IPS DF 6.9 (cell line): ENCODE measurements at regions not wholly inside any gene's neighbourhood (a gene's known extent, or its start where the extent isn't known, plus 50 kb on each side); places are given as distances from the start of the nearest gene placed in this dataset.

Source experiments
- DNase-seq: peaks from one replicate; pipeline ENCODE4 v3.0.0-alpha.2; 2013; ENCODE audit warnings: low read depth, low spot score
- H3K27ac ChIP-seq: one replicate; pipeline ENCODE4 v1.5.1; 2013; ENCODE audit warnings: low read length, control low read depth
- H3K27me3 ChIP-seq: 2 replicates; pipeline ENCODE4 v1.6.1; 2013; ENCODE audit warnings: mild to moderate bottlenecking, low read length; ENCODE audit not compliant: control insufficient read depth, insufficient read depth
- H3K36me3 ChIP-seq: 2 replicates; pipeline ENCODE4 v1.6.1; 2013; ENCODE audit warnings: low read length; ENCODE audit not compliant: control insufficient read depth, insufficient read depth
- H3K4me1 ChIP-seq: 2 replicates; pipeline ENCODE4 v1.6.1; 2013; ENCODE audit warnings: low read length; ENCODE audit not compliant: control insufficient read depth, insufficient read depth
- H3K4me3 ChIP-seq: 2 replicates; pipeline ENCODE4 v1.5.1; 2013; ENCODE audit warnings: mild to moderate bottlenecking, low read length
- H3K9me3 ChIP-seq: 2 replicates; pipeline ENCODE4 v1.6.1; 2013; ENCODE audit warnings: low read length, inconsistent platforms; ENCODE audit not compliant: control insufficient read depth, insufficient read depth
- WGBS: extraction: QIAGEN DNeasy Blood & Tissue Kit; methylation state at CpG from one replicate; pipeline ENCODE4 v1.1.7; 2013; ENCODE audit warnings: mixed read lengths, missing lambda C conversion rate; ENCODE audit not compliant: insufficient read length, insufficient coverage; 5-methylcytosine and 5-hydroxymethylcytosine counted together

DNA sequence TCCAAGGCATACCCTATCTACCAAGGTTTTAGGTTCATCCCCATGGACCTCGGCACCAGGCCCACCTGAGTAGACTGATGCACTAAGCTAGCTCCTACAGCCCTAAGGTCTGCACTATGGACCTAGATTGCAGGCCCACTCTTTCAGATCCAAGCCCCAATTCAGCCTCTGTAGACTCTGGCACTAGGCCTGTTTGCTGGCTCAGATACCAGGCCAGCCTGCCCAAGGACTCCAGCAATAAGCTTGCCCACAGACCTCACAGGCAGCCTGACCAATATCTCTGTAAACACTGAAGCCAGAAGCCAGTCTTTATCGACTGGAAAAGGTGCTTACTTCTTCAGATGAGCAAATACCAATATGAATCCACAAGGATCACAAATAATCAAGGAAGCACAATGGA lies 411.3 kb downstream of the INSC start:
- Histone ChIP-seq H3K9me3 (no peaks in the 10 kb centered on the region), H3K4me1 (no peaks in the 10 kb centered on the region), H3K27me3 (no peaks in the 10 kb centered on the region), H3K36me3 (no peaks in the 10 kb centered on the region), H3K27ac (no peak overlapping the region), H3K4me3 (no peak overlapping the region)
- no peak for DNase-seq
- no CpG with 5 or more reads among the region's 2 CpGs for WGBS

DNA sequence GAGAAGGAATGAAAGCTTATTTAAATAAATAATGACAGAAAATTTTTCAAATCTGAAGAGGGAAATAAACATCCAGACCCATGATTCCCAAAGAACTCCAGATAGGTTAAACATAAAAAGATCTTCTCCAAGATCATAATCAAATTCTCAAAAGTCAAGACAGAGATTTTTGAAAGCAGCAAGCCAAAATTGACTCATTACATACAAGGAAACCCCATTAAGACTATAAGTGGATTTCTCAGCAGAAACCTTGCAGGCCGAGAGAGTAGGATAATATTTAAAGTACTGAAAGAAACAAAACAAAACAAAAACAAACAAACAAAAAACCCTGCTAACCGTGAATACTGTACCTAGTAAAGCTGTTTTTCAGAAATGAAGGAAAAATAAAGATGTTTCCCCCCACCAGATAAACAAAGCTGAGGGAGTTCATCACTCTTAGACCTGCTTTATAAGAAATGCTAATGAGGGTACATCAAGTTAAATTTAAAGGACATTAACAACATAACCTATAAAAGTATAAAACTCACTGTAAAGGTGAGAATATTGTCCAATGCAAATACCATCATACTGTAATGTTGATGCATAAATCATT lies 412.2 kb downstream of the INSC start:
- Histone ChIP-seq H3K4me1 (no peaks in the 10 kb centered on the region), H3K4me3 (no peak overlapping the region), H3K36me3 (no peaks in the 10 kb centered on the region), H3K9me3 (no peaks in the 10 kb centered on the region), H3K27me3 (no peaks in the 10 kb centered on the region), H3K27ac (no peak overlapping the region)
- DNase-seq, result no peak
- WGBS, result no CpG with 5 or more reads among the region's 2 CpGs

DNA sequence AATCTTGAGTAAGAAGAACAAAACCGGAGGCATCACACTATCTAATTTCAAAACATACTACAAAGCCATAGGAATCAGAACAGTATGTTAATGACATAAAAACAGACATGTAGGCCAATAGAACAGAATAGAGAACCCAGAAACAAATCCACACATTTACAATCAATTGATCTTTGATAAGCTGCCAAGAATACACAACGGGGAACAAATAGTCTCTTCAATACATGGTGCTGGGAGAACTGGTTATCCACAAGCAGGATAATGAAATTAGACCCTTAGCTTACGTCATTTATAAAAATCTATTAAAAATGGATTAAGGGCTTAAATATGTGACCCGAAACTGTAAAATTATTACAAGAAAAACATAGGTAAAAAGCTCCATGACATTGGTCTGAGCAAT lies 417.7 kb downstream of the INSC start:
- no peaks in the 10 kb centered on the region for H3K9me3 ChIP-seq
- H3K36me3 ChIP-seq, result no peaks in the 10 kb centered on the region
- H3K4me3 ChIP-seq, result no peak overlapping the region
- DNase-seq, result no peak
- H3K4me1 ChIP-seq, result no peaks in the 10 kb centered on the region
- no peak overlapping the region for H3K27ac ChIP-seq
- H3K27me3 ChIP-seq, result no peaks in the 10 kb centered on the region
- no CpG with 5 or more reads among the region's 4 CpGs for WGBS

DNA sequence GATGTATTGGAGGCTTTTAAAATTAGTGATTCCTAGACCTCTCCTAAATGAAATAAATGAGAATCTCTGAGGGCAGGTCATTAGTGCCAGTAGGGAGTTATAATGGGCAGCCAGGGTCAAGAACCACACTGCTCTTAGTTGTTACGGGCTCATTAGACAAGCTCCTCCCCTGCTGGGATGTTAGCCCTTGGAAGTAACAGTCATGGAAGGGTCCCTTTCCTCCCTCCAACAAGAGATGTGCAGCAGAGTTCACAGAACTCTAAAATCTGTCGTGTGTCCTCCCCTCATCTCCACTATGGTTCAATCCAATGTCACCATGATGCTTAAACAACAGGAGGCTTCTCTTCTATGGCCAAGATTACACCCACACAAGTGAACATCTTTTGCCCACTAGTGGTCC lies 419.5 kb downstream of the INSC start:
- Histone ChIP-seq H3K4me1 (no peaks in the 10 kb centered on the region), H3K9me3 (no peaks in the 10 kb centered on the region), H3K27me3 (no peaks in the 10 kb centered on the region), H3K36me3 (no peaks in the 10 kb centered on the region), H3K4me3 (no peak overlapping the region), H3K27ac (no peak overlapping the region)
- no peak for DNase-seq
- WGBS, result no CpG with 5 or more reads among the region's 2 CpGs

DNA sequence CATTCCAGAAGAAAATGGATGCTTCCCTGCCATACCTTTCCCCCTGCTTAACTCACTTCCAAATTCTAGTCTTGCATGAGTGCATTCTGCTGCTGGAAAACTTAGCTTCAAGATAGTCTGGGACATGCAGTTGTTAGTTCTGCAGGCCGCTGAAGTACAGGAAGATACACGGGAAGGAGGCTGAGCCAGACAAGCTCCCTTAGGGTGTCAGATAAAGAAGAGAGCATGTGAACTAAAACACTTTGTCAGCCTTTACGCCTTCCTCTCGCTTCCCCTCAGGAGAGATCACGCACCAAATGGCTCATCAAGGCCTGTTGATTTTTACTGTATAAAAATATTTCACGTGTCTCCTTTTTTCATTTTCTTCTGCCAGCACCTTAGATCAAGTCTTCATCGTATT lies 420.7 kb downstream of the INSC start:
- H3K36me3 ChIP-seq, result no peaks in the 10 kb centered on the region
- no CpG with 5 or more reads among the region's 7 CpGs for WGBS
- H3K27ac ChIP-seq, result no peak overlapping the region

DNA sequence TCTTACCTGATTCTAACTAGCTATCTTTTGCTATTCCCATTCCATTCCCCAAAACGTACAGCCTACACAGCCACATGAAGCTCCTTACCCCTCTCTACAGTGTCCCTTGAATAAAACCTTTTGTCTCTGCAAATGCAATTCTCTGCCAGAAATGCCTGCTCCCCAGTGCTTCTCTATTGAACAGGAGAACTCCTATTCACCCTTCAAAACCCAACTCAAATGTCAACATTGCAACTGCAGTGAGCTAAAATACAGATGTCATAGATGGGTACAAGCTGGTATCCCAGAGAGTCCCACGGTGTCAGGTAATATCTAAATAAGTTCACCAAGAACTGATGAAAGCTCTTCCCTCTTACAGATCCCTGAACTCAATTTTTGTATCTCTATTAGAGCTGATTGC lies 421.7 kb downstream of the INSC start:
- no peaks in the 10 kb centered on the region for H3K9me3 ChIP-seq
- no peak overlapping the region for H3K4me3 ChIP-seq
- no peak for DNase-seq
- H3K27me3 ChIP-seq, result no peaks in the 10 kb centered on the region
- H3K27ac ChIP-seq, result no peak overlapping the region
- no peaks in the 10 kb centered on the region for H3K36me3 ChIP-seq
- no CpG with 5 or more reads among the region's 2 CpGs for WGBS
- no peaks in the 10 kb centered on the region for H3K4me1 ChIP-seq

More for the DNA sequence above, 420.7 kb downstream of the INSC start:
- no peaks in the 10 kb centered on the region for H3K9me3 ChIP-seq
- no peak overlapping the region for H3K4me3 ChIP-seq
- no peak for DNase-seq
- H3K27me3 ChIP-seq, result no peaks in the 10 kb centered on the region
- H3K4me1 ChIP-seq, result no peaks in the 10 kb centered on the region

DNA sequence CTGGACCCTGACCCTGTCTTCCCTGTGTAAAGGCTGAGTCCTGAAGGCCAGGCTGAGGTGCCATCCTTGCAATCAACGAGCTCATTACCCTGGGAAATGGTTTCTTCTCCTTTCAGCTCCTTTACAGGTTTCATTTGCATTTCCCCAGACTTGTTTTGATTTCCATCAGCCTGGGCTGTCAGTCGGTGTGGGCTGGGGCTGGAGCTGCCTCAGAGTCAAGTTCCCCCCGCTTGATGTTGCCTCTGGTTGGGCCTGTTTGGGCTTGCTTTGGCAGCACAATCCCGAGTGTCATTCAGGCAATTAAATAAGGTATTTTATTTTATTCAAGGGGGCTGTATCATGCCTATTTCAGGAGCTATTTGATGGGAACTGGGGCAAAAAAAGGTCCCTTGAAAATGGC lies 424.9 kb downstream of the INSC start:
- Histone ChIP-seq H3K36me3 (no peaks in the 10 kb centered on the region), H3K4me1 (no peaks in the 10 kb centered on the region), H3K9me3 (no peaks in the 10 kb centered on the region), H3K27ac (no peak overlapping the region), H3K27me3 (no peaks in the 10 kb centered on the region), H3K4me3 (no peak overlapping the region)
- DNase-seq, result no peak
- WGBS, result no CpG with 5 or more reads among the region's 4 CpGs

DNA sequence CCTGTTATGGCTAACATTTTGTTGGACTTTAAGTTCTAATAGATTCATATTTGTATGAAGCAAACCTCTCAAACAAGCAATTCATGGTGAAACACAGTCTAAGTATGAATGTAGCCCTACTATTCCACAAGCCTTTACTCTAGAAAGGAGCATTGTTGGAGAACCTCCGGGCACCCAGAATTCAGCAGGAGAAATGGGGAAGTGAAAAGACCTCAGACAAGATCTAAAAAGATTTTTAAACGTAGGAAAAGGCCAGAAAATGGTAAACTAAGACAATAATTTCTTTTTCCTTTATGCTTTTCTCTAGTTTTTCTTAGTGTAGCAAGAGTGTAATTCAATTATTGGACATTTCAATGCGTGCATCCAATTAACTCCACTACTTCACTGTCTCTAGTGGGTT lies 426.4 kb downstream of the INSC start:
- no peak for DNase-seq
- no peak overlapping the region for H3K27ac ChIP-seq
- no peaks in the 10 kb centered on the region for H3K4me1 ChIP-seq
- no peaks in the 10 kb centered on the region for H3K36me3 ChIP-seq
- no peaks in the 10 kb centered on the region for H3K27me3 ChIP-seq
- no peaks in the 10 kb centered on the region for H3K9me3 ChIP-seq
- WGBS, result no CpG with 5 or more reads among the region's 3 CpGs
- H3K4me3 ChIP-seq, result no peak overlapping the region

DNA sequence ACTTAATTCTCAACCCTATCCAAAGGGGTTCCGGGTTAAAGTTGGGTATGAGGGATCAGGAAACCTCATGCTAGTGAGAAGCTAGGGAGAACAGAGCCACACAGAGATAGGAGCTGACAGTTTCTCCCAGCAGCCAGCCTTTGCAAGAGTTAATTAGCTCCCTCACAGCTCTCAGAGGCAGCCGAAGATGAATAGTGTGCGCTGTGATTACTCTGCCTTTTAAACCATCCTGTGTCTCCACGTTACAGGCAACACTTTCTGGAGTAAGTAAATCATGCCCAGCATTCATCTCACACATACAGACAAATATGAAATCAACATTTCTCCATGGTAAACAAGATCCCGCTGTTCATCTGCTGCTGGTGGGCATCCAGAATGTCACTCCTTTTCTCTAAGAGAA lies 429.6 kb downstream of the INSC start:
- no CpG with 5 or more reads among the region's 5 CpGs for WGBS
- Histone ChIP-seq H3K27ac (no peak overlapping the region), H3K4me3 (no peak overlapping the region), H3K9me3 (no peaks in the 10 kb centered on the region), H3K36me3 (no peaks in the 10 kb centered on the region), H3K4me1 (no peaks in the 10 kb centered on the region), H3K27me3 (no peaks in the 10 kb centered on the region)
- DNase-seq, result no peak

DNA sequence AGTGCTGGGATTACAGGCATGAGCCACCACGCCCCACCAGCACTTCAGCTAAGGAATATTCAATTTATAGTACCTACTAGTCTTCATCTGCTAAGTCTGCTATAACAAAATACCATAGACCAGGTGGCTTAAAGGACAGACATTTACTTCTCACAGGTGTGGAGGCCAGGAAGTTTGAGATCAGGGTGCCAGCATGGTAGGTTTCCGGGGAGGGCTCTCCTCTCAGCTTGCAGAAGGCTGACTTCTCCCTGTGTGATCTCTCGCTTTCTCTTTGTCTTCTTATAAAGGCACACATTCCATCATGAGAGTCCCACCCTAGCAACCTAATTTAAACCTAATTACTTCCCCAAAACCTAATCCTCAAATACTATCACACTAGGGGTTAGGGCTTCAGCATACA lies 433.0 kb downstream of the INSC start:
- no CpG with 5 or more reads among the region's 3 CpGs for WGBS
- no peaks in the 10 kb centered on the region for H3K27me3 ChIP-seq
- H3K4me3 ChIP-seq, result no peak overlapping the region
- H3K9me3 ChIP-seq, result no peaks in the 10 kb centered on the region
- H3K27ac ChIP-seq, result no peak overlapping the region
- no peaks in the 10 kb centered on the region for H3K36me3 ChIP-seq
- DNase-seq, result no peak
- no peaks in the 10 kb centered on the region for H3K4me1 ChIP-seq
